SIG-M5 treated with dmso at 0.1 percent for 504 hours (cell line): ENCODE measurements at regions not wholly inside any gene's neighbourhood (a gene's known extent, or its start where the extent isn't known, plus 50 kb on each side); places are given as distances from the start of the nearest gene placed in this dataset.
"Not testable (repeated sequence)": the region's sequence is repeated elsewhere in the genome, so short reads cannot be mapped to it uniquely, and the experiment has no call there.

ENCODE experiments used
- DNase-seq: peaks from one replicate; lab custom pipeline; 2025; ENCODE audit not compliant: unreplicated experiment; lab: John Stamatoyannopoulos, UW

GRCh38 chr9:30127371-30127770, 2257.1 kb upstream of the ACO1 start:
- DNase-seq = no peak

- DNase-seq = no peak
Observed at GRCh38 chr9:30140407-30140806, 2244.0 kb upstream of the ACO1 start.

GRCh38 chr9:30160570-30160969, 2223.9 kb upstream of the ACO1 start:
- DNase-seq = no peak

GRCh38 chr9:30172206-30172605, 2212.2 kb upstream of the ACO1 start:
- DNase-seq = no peak

- DNase-seq = no peak
Observed at GRCh38 chr9:30178610-30179009, 2205.8 kb upstream of the ACO1 start.

- no peak for DNase-seq
Observed at GRCh38 chr9:30193421-30193820, 2191.0 kb upstream of the ACO1 start.

- no peak for DNase-seq
Observed at GRCh38 chr9:30196941-30197340, 2187.5 kb upstream of the ACO1 start.

GRCh38 chr9:30197453-30197852, 2187.0 kb upstream of the ACO1 start:
- DNase-seq = no peak

GRCh38 chr9:30197954-30198353, 2186.5 kb upstream of the ACO1 start:
- DNase-seq = no peak

GRCh38 chr9:30198463-30199309, 2185.8 kb upstream of the ACO1 start:
- no peak for DNase-seq

- no peak for DNase-seq
Observed at GRCh38 chr9:30201024-30201423, 2183.4 kb upstream of the ACO1 start.

- DNase-seq = no peak
Observed at GRCh38 chr9:30235068-30235467, 2149.4 kb upstream of the ACO1 start.

- no peak for DNase-seq
Observed at GRCh38 chr9:30235564-30235963, 2148.9 kb upstream of the ACO1 start.

- DNase-seq = no peak
Observed at GRCh38 chr9:30239878-30240277, 2144.6 kb upstream of the ACO1 start.

GRCh38 chr9:30243467-30243866, 2141.0 kb upstream of the ACO1 start:
- DNase-seq = no peak

- DNase-seq = no peak
Observed at GRCh38 chr9:30244877-30245276, 2139.6 kb upstream of the ACO1 start.

- no peak for DNase-seq
Observed at GRCh38 chr9:30250872-30251271, 2133.6 kb upstream of the ACO1 start.

- DNase-seq = no peak
Observed at GRCh38 chr9:30258094-30258493, 2126.3 kb upstream of the ACO1 start.

GRCh38 chr9:30280229-30280900, 2104.1 kb upstream of the ACO1 start:
- DNase-seq = no peak

GRCh38 chr9:30289435-30289834, 2095.0 kb upstream of the ACO1 start:
- DNase-seq = no peak

GRCh38 chr9:30292026-30292425, 2092.4 kb upstream of the ACO1 start:
- not testable (repeated sequence) for DNase-seq

GRCh38 chr9:30293231-30293630, 2091.2 kb upstream of the ACO1 start:
- no peak for DNase-seq
